ENCODE measurements at regions not wholly inside any gene's neighbourhood (a gene's known extent, or its start where the extent isn't known, plus 50 kb on each side); places are given as distances from the start of the nearest gene placed in this dataset.

DNA sequence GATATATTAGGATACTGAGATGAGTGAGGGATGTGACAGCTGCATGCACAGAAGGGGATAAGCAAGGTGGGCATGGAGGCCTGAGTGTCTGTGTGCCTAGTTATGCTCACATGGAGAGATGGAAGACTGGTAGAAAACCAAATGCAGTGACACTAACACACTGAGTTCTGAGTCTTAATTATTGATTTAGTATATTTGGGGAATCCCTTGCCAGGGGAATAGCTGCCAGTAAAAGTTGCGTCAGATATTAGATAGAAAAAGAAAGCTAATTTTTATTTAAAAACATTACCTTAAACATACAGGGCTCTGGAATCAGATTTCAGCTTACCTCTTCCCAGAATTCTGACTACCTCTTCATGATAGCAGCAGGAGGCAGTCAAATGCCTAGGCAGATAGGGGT is 620.5 kb downstream of the METTL15 start:
- TF ChIP-seq EGR1 (IDR thresholded peaks at IDR 0.05) (no peak), TAF1 (IDR thresholded peaks at IDR 0.05; ENCODE audit: low read depth) (no peak), RAD21 (IDR thresholded peaks at IDR 0.05; ENCODE audit: low read depth) (no peak), FOXM1 (IDR thresholded peaks at IDR 0.05; ENCODE audit: borderline replicate concordance, low read depth) (no peak), TCF12 (IDR thresholded peaks at IDR 0.05; ENCODE audit: low read depth) (no peak), NFIC (IDR thresholded peaks at IDR 0.05) (no peak), CREB1 (IDR thresholded peaks at IDR 0.05; ENCODE audit: low read depth) (no peak), YY1 (IDR thresholded peaks at IDR 0.05; ENCODE audit: low read depth) (no peak)
- TF ChIP-seq, protein P1, sequence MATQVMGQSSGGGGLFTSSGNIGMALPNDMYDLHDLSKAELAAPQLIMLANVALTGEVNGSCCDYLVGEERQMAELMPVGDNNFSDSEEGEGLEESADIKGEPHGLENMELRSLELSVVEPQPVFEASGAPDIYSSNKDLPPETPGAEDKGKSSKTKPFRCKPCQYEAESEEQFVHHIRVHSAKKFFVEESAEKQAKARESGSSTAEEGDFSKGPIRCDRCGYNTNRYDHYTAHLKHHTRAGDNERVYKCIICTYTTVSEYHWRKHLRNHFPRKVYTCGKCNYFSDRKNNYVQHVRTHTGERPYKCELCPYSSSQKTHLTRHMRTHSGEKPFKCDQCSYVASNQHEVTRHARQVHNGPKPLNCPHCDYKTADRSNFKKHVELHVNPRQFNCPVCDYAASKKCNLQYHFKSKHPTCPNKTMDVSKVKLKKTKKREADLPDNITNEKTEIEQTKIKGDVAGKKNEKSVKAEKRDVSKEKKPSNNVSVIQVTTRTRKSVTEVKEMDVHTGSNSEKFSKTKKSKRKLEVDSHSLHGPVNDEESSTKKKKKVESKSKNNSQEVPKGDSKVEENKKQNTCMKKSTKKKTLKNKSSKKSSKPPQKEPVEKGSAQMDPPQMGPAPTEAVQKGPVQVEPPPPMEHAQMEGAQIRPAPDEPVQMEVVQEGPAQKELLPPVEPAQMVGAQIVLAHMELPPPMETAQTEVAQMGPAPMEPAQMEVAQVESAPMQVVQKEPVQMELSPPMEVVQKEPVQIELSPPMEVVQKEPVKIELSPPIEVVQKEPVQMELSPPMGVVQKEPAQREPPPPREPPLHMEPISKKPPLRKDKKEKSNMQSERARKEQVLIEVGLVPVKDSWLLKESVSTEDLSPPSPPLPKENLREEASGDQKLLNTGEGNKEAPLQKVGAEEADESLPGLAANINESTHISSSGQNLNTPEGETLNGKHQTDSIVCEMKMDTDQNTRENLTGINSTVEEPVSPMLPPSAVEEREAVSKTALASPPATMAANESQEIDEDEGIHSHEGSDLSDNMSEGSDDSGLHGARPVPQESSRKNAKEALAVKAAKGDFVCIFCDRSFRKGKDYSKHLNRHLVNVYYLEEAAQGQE (IDR thresholded peaks at IDR 0.05; ENCODE audit: low read depth) = no peak

DNA sequence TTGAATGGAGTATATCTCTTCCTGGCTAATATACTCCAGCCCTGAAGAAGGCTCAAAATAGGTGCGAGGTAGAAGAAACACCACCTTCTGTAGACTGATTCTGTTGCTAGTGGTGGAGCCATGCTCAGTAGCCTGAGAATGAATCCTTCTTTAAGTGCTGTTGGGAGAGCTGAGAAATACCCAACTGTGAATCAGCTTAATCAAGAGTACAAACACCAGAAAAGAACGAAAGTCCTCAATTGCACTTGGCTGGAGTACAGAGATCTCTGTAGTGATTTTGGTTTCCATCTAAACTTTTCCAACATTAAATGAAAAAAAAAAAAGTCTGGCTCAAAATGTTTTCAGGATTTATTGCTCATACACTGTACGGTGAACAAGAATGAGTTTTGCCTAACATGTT is 619.1 kb downstream of the METTL15 start:
- TF ChIP-seq, protein P2, sequence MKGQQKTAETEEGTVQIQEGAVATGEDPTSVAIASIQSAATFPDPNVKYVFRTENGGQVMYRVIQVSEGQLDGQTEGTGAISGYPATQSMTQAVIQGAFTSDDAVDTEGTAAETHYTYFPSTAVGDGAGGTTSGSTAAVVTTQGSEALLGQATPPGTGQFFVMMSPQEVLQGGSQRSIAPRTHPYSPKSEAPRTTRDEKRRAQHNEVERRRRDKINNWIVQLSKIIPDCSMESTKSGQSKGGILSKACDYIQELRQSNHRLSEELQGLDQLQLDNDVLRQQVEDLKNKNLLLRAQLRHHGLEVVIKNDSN (IDR thresholded peaks at IDR 0.05) = no peak
- TF ChIP-seq TCF12 (IDR thresholded peaks at IDR 0.05; ENCODE audit: low read depth) = no peak
- TF ChIP-seq, protein P1 (IDR thresholded peaks at IDR 0.05; ENCODE audit: low read depth) = no peak
- TF ChIP-seq, protein P3, sequence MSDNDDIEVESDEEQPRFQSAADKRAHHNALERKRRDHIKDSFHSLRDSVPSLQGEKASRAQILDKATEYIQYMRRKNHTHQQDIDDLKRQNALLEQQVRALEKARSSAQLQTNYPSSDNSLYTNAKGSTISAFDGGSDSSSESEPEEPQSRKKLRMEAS (IDR thresholded peaks at IDR 0.05) = no peak
- no peak for TF ChIP-seq EGR1 (IDR thresholded peaks at IDR 0.05)
- TF ChIP-seq EP300 (IDR thresholded peaks at IDR 0.05; ENCODE audit: borderline replicate concordance) = no peak
- TF ChIP-seq ZBTB7A (IDR thresholded peaks at IDR 0.05; ENCODE audit: low read depth) = no peak
- TF ChIP-seq TEAD4 (IDR thresholded peaks at IDR 0.05) = no peak
- no peak for TF ChIP-seq NFIC (IDR thresholded peaks at IDR 0.05)
- TF ChIP-seq RAD21 (IDR thresholded peaks at IDR 0.05; ENCODE audit: low read depth) = no peak
- TF ChIP-seq CREB1 (IDR thresholded peaks at IDR 0.05; ENCODE audit: low read depth) = no peak
- no peak for TF ChIP-seq TAF1 (IDR thresholded peaks at IDR 0.05; ENCODE audit: low read depth)
- TF ChIP-seq FOXM1 (IDR thresholded peaks at IDR 0.05; ENCODE audit: borderline replicate concordance, low read depth) = no peak
- no peak for TF ChIP-seq YY1 (IDR thresholded peaks at IDR 0.05; ENCODE audit: low read depth)
- TF ChIP-seq CEBPB (IDR thresholded peaks at IDR 0.05) = no peak

DNA sequence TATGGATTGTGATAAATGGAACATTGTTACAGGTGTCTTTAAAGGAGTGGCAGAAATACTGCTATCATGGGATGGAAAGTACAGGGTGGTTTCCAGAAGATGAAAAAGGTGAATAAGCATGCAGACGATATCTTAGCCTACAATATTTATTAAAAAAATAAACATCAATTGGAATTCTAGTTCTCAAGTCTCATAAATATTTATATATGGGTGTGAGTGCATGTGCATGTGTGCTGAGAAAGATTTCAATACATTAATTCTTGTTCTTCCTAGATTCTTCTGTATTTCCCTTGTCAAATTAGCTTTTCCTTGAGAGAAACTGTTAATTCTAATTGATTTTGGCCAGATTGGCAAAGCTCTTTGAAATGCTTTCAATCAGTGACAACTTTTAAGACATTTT is 618.2 kb downstream of the METTL15 start:
- no peak for TF ChIP-seq EGR1 (IDR thresholded peaks at IDR 0.05)
- TF ChIP-seq, protein P1 (IDR thresholded peaks at IDR 0.05; ENCODE audit: low read depth) = no peak
- TF ChIP-seq FOXM1 (IDR thresholded peaks at IDR 0.05; ENCODE audit: borderline replicate concordance, low read depth) = no peak
- TF ChIP-seq TAF1 (IDR thresholded peaks at IDR 0.05; ENCODE audit: low read depth) = no peak
- no peak for TF ChIP-seq TEAD4 (IDR thresholded peaks at IDR 0.05)
- no peak for TF ChIP-seq RAD21 (IDR thresholded peaks at IDR 0.05; ENCODE audit: low read depth)
- TF ChIP-seq YY1 (IDR thresholded peaks at IDR 0.05; ENCODE audit: low read depth) = no peak
- no peak for TF ChIP-seq CREB1 (IDR thresholded peaks at IDR 0.05; ENCODE audit: low read depth)
- no peak for TF ChIP-seq NFIC (IDR thresholded peaks at IDR 0.05)
- no peak for TF ChIP-seq CEBPB (IDR thresholded peaks at IDR 0.05)
- TF ChIP-seq ZBTB7A (IDR thresholded peaks at IDR 0.05; ENCODE audit: low read depth) = no peak
- no peak for TF ChIP-seq EP300 (IDR thresholded peaks at IDR 0.05; ENCODE audit: borderline replicate concordance)
- no peak for TF ChIP-seq TCF12 (IDR thresholded peaks at IDR 0.05; ENCODE audit: low read depth)
- TF ChIP-seq, protein P2 (IDR thresholded peaks at IDR 0.05) = no peak

DNA sequence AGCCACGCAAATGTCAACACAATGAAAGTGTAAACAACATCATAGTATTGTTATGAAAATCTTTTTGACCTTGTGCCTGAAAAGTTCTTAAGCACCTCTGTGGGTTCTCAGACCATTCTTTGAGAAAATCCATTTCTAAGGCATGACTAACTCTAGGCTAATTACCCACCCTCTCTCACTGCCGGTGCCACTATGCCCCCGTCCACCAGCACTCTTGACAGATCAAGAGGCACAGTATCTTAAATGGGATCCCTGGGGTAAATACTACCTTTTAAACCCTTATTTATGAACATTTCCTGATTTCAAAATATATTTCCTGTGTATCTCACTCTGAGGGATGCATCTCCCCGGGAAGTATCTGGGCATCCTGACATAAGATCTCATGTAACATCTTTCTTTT is 607.5 kb downstream of the METTL15 start:
- no peak for TF ChIP-seq EP300 (IDR thresholded peaks at IDR 0.05; ENCODE audit: borderline replicate concordance)
- TF ChIP-seq, protein P2 (IDR thresholded peaks at IDR 0.05) = no peak
- TF ChIP-seq, protein P3 (IDR thresholded peaks at IDR 0.05) = no peak
- TF ChIP-seq EGR1 (IDR thresholded peaks at IDR 0.05) = no peak
- TF ChIP-seq RAD21 (IDR thresholded peaks at IDR 0.05; ENCODE audit: low read depth) = no peak
- no peak for TF ChIP-seq NFIC (IDR thresholded peaks at IDR 0.05)
- no peak for TF ChIP-seq TCF12 (IDR thresholded peaks at IDR 0.05; ENCODE audit: low read depth)
- TF ChIP-seq ZBTB7A (IDR thresholded peaks at IDR 0.05; ENCODE audit: low read depth) = no peak
- TF ChIP-seq YY1 (IDR thresholded peaks at IDR 0.05; ENCODE audit: low read depth) = no peak
- TF ChIP-seq FOXM1 (IDR thresholded peaks at IDR 0.05; ENCODE audit: borderline replicate concordance, low read depth) = no peak
- TF ChIP-seq, protein P1 (IDR thresholded peaks at IDR 0.05; ENCODE audit: low read depth) = no peak
- TF ChIP-seq TAF1 (IDR thresholded peaks at IDR 0.05; ENCODE audit: low read depth) = no peak

Measured in Ishikawa (cell line).